Tibial nerve (tissue), 4 donors: ENCODE measurements at regions not wholly inside any gene's neighbourhood (a gene's known extent, or its start where the extent isn't known, plus 50 kb on each side); places are given as distances from the start of the nearest gene placed in this dataset.

Source experiments
- DNase-seq, 2 donors: peaks; one replicate each; pipeline ENCODE4 v3.0.0-alpha.2; 2019; ENCODE audit warnings: low spot score in 2 of 2
- H3K27ac ChIP-seq, 4 donors: fragments of 200-600 bp; sonication (generic) in 3 of 4; one replicate each; pipeline ENCODE4 v1.5.1; 2017 to 2019; ENCODE audit warnings: mild to moderate bottlenecking in 1 of 4
- H3K27me3 ChIP-seq, 2 donors: fragments of 200-600 bp; sonication (generic) in 1 of 2; one replicate each; pipeline versions ENCODE4 v1.5.1 to v1.6.0; 2017 to 2019
- H3K36me3 ChIP-seq, 3 donors: fragments of 200-600 bp; sonication (generic); one replicate each; pipeline ENCODE4 v1.5.1; 2018 to 2019
- H3K4me1 ChIP-seq, 4 donors: fragments of 200-600 bp; sonication (generic) in 3 of 4; one replicate each; pipeline ENCODE4 v1.5.1; 2017 to 2019
- H3K4me3 ChIP-seq, 4 donors: fragments of 200-600 bp; sonication (generic) in 3 of 4; one replicate each; pipeline ENCODE4 v1.5.1; 2017 to 2019; ENCODE audit warnings: mild to moderate bottlenecking in 1 of 4, moderate library complexity in 1 of 4
- H3K9me3 ChIP-seq, 4 donors: fragments of 200-600 bp; sonication (generic) in 3 of 4; one replicate each; pipeline ENCODE4 v1.5.1; 2017 to 2019
- EP300 ChIP-seq, 2 donors: sonication (generic); formaldehyde crosslinking; IDR thresholded peaks; one replicate each; pipeline ENCODE4 v1.6.1; 2017; ENCODE audit warnings: antibody characterized with exemption in 2 of 2, mild to moderate bottlenecking in 1 of 2
- POLR2A ChIP-seq, 2 donors: fragments of 450-650 bp; IDR thresholded peaks; one replicate each; pipeline ENCODE4 v1.6.1; 2017; ENCODE audit warnings: antibody characterized with exemption in 2 of 2, mild to moderate bottlenecking in 2 of 2, moderate library complexity in 2 of 2
- WGBS, 2 donors: methylation state at CpG; one replicate each; pipeline ENCODE4 v1.1.5; 2018; 5-methylcytosine and 5-hydroxymethylcytosine counted together
- TF ChIP-seq, protein P1 (sequence below), 5 experiments: fragments of 200-600 bp in 3 of 5; fragments of 450-650 bp in 2 of 5; sonication (generic) in 3 of 5; IDR thresholded peaks; one replicate each; pipeline ENCODE4 v1.5.1; 2016 to 2019; ENCODE audit warnings: antibody characterized with exemption in 5 of 5, mild to moderate bottlenecking in 3 of 5, moderate library complexity in 2 of 5

DNA sequence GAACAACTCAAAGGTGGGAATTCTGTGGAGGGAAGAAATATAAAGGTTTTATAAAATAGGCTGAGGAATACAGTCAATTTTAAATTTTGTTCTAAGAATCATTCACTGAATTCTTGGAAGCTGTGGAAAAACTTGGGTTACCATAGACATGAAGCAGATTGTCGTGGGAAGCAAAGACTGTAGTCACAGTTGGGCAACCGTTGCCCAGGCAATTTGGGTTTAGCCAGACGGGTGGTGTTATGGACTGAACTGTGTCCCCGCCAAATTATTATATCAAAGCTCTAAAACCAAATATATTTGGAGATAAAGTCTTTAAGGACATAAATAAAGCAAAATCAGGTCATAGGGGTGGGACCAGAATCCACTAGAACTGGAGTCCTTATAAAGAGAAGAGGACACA lies 463.7 kb upstream of the CTNND2 start:
- 83 to 84% methylated on average over 4 of the region's 4 CpGs for WGBS, 2 donors

DNA sequence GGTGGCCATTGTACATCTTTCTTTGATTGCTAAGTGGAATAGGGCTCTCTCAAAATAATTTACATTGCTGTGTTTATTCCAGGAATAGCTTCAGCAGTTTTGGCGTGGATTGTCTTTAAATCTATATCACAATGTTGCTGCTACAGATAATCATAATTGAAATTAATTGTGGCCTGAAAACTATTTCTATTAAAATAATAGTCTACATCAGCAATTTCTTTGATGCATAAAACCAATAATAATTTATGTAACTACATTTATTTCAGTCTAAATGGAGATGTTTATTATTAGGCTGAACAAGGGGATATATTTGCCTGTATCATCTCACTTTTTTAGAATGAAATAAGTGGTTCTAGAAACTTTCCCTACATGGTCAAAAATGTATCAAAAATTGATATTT lies 456.0 kb upstream of the CTNND2 start:
- Histone ChIP-seq H3K27ac (no peak overlapping the region), H3K36me3 (no peaks in the 10 kb centered on the region), H3K4me1 (no peaks in the 10 kb centered on the region), H3K4me3 (no peak overlapping the region), H3K27me3 (no peaks in the 10 kb centered on the region), H3K9me3 (peaks cover 0 to 10% (median 0%) of the 10 kb centered on the region in 4 donors)
- no peak for DNase-seq
- WGBS, 2 donors: 91 to 92% methylated on average over 1 of the region's 1 CpG
- TF ChIP-seq, protein P1, sequence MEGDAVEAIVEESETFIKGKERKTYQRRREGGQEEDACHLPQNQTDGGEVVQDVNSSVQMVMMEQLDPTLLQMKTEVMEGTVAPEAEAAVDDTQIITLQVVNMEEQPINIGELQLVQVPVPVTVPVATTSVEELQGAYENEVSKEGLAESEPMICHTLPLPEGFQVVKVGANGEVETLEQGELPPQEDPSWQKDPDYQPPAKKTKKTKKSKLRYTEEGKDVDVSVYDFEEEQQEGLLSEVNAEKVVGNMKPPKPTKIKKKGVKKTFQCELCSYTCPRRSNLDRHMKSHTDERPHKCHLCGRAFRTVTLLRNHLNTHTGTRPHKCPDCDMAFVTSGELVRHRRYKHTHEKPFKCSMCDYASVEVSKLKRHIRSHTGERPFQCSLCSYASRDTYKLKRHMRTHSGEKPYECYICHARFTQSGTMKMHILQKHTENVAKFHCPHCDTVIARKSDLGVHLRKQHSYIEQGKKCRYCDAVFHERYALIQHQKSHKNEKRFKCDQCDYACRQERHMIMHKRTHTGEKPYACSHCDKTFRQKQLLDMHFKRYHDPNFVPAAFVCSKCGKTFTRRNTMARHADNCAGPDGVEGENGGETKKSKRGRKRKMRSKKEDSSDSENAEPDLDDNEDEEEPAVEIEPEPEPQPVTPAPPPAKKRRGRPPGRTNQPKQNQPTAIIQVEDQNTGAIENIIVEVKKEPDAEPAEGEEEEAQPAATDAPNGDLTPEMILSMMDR (IDR thresholded peaks at IDR 0.05): no peak
- TF ChIP-seq POLR2A (IDR thresholded peaks at IDR 0.05) (no peak), EP300 (IDR thresholded peaks at IDR 0.05) (no peak)

More for the DNA sequence above, 463.7 kb upstream of the CTNND2 start:
- H3K27ac ChIP-seq: no peak overlapping the region
- no peaks in the 10 kb centered on the region for H3K4me1 ChIP-seq
- no peaks in the 10 kb centered on the region for H3K36me3 ChIP-seq
- no peak for TF ChIP-seq POLR2A (IDR thresholded peaks at IDR 0.05)
- no peak for TF ChIP-seq EP300 (IDR thresholded peaks at IDR 0.05)
- TF ChIP-seq, protein P1 (IDR thresholded peaks at IDR 0.05): no peak
- DNase-seq: no peak
- no peaks in the 10 kb centered on the region for H3K9me3 ChIP-seq
- no peaks in the 10 kb centered on the region for H3K27me3 ChIP-seq
- no peak overlapping the region for H3K4me3 ChIP-seq

DNA sequence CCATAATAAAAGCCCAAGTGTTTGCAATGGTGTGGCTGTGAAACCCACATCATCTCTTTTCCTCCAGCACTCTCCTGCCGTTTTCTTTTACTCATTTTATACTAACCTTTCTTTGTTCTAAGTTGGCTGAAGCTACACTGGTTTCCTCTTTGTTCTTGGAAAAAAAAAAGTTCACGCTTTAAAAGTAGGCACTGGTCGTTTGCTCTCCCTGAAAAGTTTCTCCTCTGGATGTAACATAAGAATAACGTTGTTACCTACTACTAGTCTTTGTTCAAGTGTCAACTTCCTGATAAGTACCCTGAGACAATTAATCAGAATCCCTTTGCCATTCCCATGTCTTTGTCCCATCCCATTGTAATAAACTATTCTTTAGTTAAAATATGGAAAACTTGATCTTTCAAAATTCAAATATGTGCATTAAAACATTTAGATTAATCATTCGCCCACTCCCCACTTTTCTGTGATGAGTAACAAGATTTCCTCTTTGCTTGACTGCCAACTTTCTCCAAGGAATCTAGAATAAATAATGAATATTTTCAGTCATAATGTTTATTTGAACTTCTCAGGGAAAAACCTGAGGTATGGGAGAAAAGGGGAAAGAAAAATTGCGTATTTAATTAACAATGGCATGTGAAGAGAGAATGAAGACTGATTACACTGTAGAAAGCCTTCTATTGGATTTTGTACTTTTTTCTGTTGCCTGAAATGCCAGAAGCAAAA lies 454.3 kb upstream of the CTNND2 start:
- DNase-seq: no peak
- Histone ChIP-seq H3K36me3 (no peaks in the 10 kb centered on the region), H3K27ac (no peak overlapping the region), H3K9me3 (peaks cover 0 to 10% (median 0%) of the 10 kb centered on the region in 4 donors), H3K4me3 (no peak overlapping the region), H3K27me3 (no peaks in the 10 kb centered on the region), H3K4me1 (no peaks in the 10 kb centered on the region)
- 62 to 64% methylated on average over 6 of the region's 6 CpGs for WGBS, 2 donors
- no peak for TF ChIP-seq POLR2A (IDR thresholded peaks at IDR 0.05)
- TF ChIP-seq, protein P1 (IDR thresholded peaks at IDR 0.05): no peak
- no peak for TF ChIP-seq EP300 (IDR thresholded peaks at IDR 0.05)

DNA sequence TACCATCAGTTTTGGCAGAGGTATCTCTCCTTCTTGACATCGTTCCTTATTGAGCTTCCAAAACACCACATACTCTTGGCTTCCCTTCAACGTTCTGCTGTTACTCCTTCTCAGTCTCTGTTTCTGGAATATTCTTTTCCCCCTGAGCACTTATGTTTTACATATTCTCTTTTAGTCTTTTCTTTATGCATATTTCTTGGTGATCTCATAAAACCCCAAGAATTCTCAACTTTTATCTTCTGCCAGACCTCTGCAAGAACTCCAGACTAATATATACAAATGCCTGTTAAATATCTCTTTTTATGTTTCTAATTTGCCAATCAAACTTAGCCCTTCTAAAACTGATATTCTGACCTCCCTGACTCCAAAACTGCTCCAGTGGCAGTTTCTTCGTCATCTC lies 453.4 kb upstream of the CTNND2 start:
- H3K27ac ChIP-seq: no peak overlapping the region
- no peaks in the 10 kb centered on the region for H3K4me1 ChIP-seq
- no peaks in the 10 kb centered on the region for H3K36me3 ChIP-seq
- H3K4me3 ChIP-seq: no peak overlapping the region
- 58 to 68% methylated on average over 3 of the region's 3 CpGs for WGBS, 2 donors
- peaks cover 0 to 10% (median 0%) of the 10 kb centered on the region in 4 donors for H3K9me3 ChIP-seq
- TF ChIP-seq POLR2A (IDR thresholded peaks at IDR 0.05) (no peak), EP300 (IDR thresholded peaks at IDR 0.05) (no peak)
- TF ChIP-seq, protein P1 (IDR thresholded peaks at IDR 0.05): no peak
- no peak for DNase-seq
- H3K27me3 ChIP-seq: no peaks in the 10 kb centered on the region

DNA sequence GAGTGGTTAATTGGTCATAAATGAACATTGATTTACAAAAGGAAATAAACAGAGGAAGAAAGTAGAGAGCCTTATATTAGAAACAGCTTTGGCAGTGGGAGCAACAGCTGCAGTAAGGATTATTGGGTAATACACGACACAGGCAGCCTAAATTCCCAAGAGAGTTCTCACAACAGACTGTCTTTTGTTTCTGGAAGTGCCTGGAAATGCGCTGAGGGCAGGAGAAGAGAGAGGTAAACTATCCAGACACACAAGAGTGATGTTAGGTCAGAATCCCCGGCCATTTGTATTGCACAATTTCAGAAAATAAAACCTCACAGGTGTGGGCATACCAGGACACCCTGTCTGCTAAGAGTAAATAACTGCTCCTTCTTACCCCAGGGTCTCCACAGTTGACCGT lies 450.4 kb upstream of the CTNND2 start:
- TF ChIP-seq EP300 (IDR thresholded peaks at IDR 0.05): no peak
- TF ChIP-seq POLR2A (IDR thresholded peaks at IDR 0.05): no peak
- TF ChIP-seq, protein P1 (IDR thresholded peaks at IDR 0.05): no peak
- WGBS, 2 donors: 24 to 26% methylated on average over 4 of the region's 4 CpGs
- no peaks in the 10 kb centered on the region for H3K27me3 ChIP-seq
- H3K9me3 ChIP-seq: no peaks in the 10 kb centered on the region
- H3K4me3 ChIP-seq: no peak overlapping the region
- no peaks in the 10 kb centered on the region for H3K4me1 ChIP-seq
- H3K36me3 ChIP-seq: no peaks in the 10 kb centered on the region
- H3K27ac ChIP-seq: no peak overlapping the region
- DNase-seq: no peak
